ENCODE measurements at regions not wholly inside any gene's neighbourhood (a gene's known extent, or its start where the extent isn't known, plus 50 kb on each side); places are given as distances from the start of the nearest gene placed in this dataset.

DNA sequence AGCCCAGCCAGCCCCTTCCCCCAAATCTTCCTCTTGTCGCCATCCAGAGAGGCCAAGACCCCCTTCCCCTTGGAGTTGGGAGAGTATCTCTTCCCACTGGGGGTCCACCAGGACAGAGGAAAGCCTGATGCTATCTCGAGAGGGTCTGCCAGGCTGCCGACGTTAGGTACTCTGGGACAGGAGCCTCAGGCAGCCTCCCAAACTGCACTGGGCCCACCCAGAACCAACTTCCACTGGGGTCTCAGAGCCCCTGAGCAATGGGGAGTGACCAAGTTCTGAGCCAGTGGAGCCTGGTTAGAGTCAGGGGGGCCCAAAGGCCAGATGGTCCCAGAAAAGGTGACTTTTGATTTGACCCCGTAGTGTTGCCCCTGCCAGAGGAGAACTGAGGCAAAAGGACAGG lies 189.1 kb downstream of the INHBB start:
- TF ChIP-seq POLR2A (IDR thresholded peaks at IDR 0.05): no peak
- TF ChIP-seq, protein P1, sequence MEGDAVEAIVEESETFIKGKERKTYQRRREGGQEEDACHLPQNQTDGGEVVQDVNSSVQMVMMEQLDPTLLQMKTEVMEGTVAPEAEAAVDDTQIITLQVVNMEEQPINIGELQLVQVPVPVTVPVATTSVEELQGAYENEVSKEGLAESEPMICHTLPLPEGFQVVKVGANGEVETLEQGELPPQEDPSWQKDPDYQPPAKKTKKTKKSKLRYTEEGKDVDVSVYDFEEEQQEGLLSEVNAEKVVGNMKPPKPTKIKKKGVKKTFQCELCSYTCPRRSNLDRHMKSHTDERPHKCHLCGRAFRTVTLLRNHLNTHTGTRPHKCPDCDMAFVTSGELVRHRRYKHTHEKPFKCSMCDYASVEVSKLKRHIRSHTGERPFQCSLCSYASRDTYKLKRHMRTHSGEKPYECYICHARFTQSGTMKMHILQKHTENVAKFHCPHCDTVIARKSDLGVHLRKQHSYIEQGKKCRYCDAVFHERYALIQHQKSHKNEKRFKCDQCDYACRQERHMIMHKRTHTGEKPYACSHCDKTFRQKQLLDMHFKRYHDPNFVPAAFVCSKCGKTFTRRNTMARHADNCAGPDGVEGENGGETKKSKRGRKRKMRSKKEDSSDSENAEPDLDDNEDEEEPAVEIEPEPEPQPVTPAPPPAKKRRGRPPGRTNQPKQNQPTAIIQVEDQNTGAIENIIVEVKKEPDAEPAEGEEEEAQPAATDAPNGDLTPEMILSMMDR (IDR thresholded peaks at IDR 0.05): no peak

Measured in heart left ventricle (tissue), 13 donors.